ENCODE measurements at regions not wholly inside any gene's neighbourhood (a gene's known extent, or its start where the extent isn't known, plus 50 kb on each side); places are given as distances from the start of the nearest gene placed in this dataset.

GRCh38 chr12:46535376-46535775 lies 162.8 kb upstream of the SLC38A2 start:
- Histone ChIP-seq H3K4me3 (ENCODE audit: low read length in 3 of 3) (no peak overlapping the region), H3K27ac (ENCODE audit: low read depth in 2 of 2, low read length in 2 of 2) (no peak overlapping the region), H3K4me1 (ENCODE audit: control insufficient read depth in 2 of 3, insufficient read depth in 2 of 3, low read depth in 1 of 3, low read length in 3 of 3) (no peaks in the 10 kb centered on the region), H3K27me3 (ENCODE audit: control insufficient read depth, insufficient read depth, low read length) (no peaks in the 10 kb centered on the region), H3K36me3 (ENCODE audit: control insufficient read depth in 2 of 3, insufficient read depth in 3 of 3, low read length in 3 of 3) (no peaks in the 10 kb centered on the region), H3K9ac (ENCODE audit: low read length in 3 of 3) (no peak overlapping the region), H3K9me3 (ENCODE audit: control insufficient read depth in 2 of 3, insufficient read depth in 1 of 3, low read length in 3 of 3) (no peaks in the 10 kb centered on the region)
- DNase-seq (no peak), FAIRE-seq (no peak)
- intact Hi-C loops (cut with DNase I): no loop called here
- TF ChIP-seq CTCF (IDR thresholded peaks at IDR 0.05; ENCODE audit: borderline replicate concordance, extremely low read depth, insufficient read depth): no peak

- Histone ChIP-seq H3K4me3 (ENCODE audit: low read length in 3 of 3) (no peak overlapping the region), H3K4me1 (ENCODE audit: control insufficient read depth in 2 of 3, insufficient read depth in 2 of 3, low read depth in 1 of 3, low read length in 3 of 3) (no peaks in the 10 kb centered on the region), H3K9ac (ENCODE audit: low read length in 3 of 3) (no peak overlapping the region), H3K27me3 (ENCODE audit: control insufficient read depth, insufficient read depth, low read length) (no peaks in the 10 kb centered on the region), H3K36me3 (ENCODE audit: control insufficient read depth in 2 of 3, insufficient read depth in 3 of 3, low read length in 3 of 3) (no peaks in the 10 kb centered on the region), H3K9me3 (ENCODE audit: control insufficient read depth in 2 of 3, insufficient read depth in 1 of 3, low read length in 3 of 3) (no peaks in the 10 kb centered on the region), H3K27ac (ENCODE audit: low read depth in 2 of 2, low read length in 2 of 2) (no peak overlapping the region)
- DNase-seq (no peak), FAIRE-seq (no peak)
- intact Hi-C loops (cut with DNase I): no loop called here
- no peak for TF ChIP-seq CTCF (IDR thresholded peaks at IDR 0.05; ENCODE audit: borderline replicate concordance, extremely low read depth, insufficient read depth)
Observed at GRCh38 chr12:46534327-46534840, 161.8 kb upstream of the SLC38A2 start.

GRCh38 chr12:46533723-46534122 lies 161.2 kb upstream of the SLC38A2 start:
- H3K27ac ChIP-seq (ENCODE audit: low read depth in 2 of 2, low read length in 2 of 2): no peak overlapping the region
- no peaks in the 10 kb centered on the region for H3K9me3 ChIP-seq (ENCODE audit: control insufficient read depth in 2 of 3, insufficient read depth in 1 of 3, low read length in 3 of 3)
- H3K4me1 ChIP-seq (ENCODE audit: control insufficient read depth in 2 of 3, insufficient read depth in 2 of 3, low read depth in 1 of 3, low read length in 3 of 3): no peaks in the 10 kb centered on the region
- intact Hi-C loops (cut with DNase I): no loop called here
- TF ChIP-seq CTCF (IDR thresholded peaks at IDR 0.05; ENCODE audit: borderline replicate concordance, extremely low read depth, insufficient read depth): no peak
- DNase-seq (no peak), FAIRE-seq (no peak)
- H3K9ac ChIP-seq (ENCODE audit: low read length in 3 of 3): no peak overlapping the region
- H3K4me3 ChIP-seq (ENCODE audit: low read length in 3 of 3): no peak overlapping the region
- H3K27me3 ChIP-seq (ENCODE audit: control insufficient read depth, insufficient read depth, low read length): no peaks in the 10 kb centered on the region
- no peaks in the 10 kb centered on the region for H3K36me3 ChIP-seq (ENCODE audit: control insufficient read depth in 2 of 3, insufficient read depth in 3 of 3, low read length in 3 of 3)

- Histone ChIP-seq H3K9ac (ENCODE audit: low read length in 3 of 3) (no peak overlapping the region), H3K4me3 (ENCODE audit: low read length in 3 of 3) (no peak overlapping the region), H3K4me1 (ENCODE audit: control insufficient read depth in 2 of 3, insufficient read depth in 2 of 3, low read depth in 1 of 3, low read length in 3 of 3) (no peaks in the 10 kb centered on the region), H3K27ac (ENCODE audit: low read depth in 2 of 2, low read length in 2 of 2) (no peak overlapping the region), H3K36me3 (ENCODE audit: control insufficient read depth in 2 of 3, insufficient read depth in 3 of 3, low read length in 3 of 3) (no peaks in the 10 kb centered on the region), H3K9me3 (ENCODE audit: control insufficient read depth in 2 of 3, insufficient read depth in 1 of 3, low read length in 3 of 3) (no peaks in the 10 kb centered on the region), H3K27me3 (ENCODE audit: control insufficient read depth, insufficient read depth, low read length) (no peaks in the 10 kb centered on the region)
- FAIRE-seq (no peak), DNase-seq (peak in 1 of 5 donors; percentile 61)
- no peak for TF ChIP-seq CTCF (IDR thresholded peaks at IDR 0.05; ENCODE audit: borderline replicate concordance, extremely low read depth, insufficient read depth)
- intact Hi-C loops (cut with DNase I): no loop called here
Observed at GRCh38 chr12:46531804-46532203, 159.2 kb upstream of the SLC38A2 start.

Measured in kidney (tissue), 13 donors.